CD14-positive monocyte (primary cell): ENCODE measurements at regions not wholly inside any gene's neighbourhood (a gene's known extent, or its start where the extent isn't known, plus 50 kb on each side); places are given as distances from the start of the nearest gene placed in this dataset.

Experiments used
- DNase-seq, 3 donors: peaks; one replicate each; pipeline ENCODE4 v3.0.0-alpha.2; 2011 to 2022
- H2AFZ ChIP-seq: 2 replicates; pipeline ENCODE4 v1.6.0; 2012; ENCODE audit warnings: mild to moderate bottlenecking, low read depth, low read length, inconsistent platforms; ENCODE audit not compliant: insufficient read depth, poor library complexity, severe bottlenecking
- H3K27ac ChIP-seq, 2 donors: 1 replicate in 1 of 2; 2 replicates in 1 of 2; pipeline ENCODE4 v1.5.1; 2012 to 2013; ENCODE audit warnings: low read length in 2 of 2, control low read depth in 1 of 2, inconsistent platforms in 1 of 2, low read depth in 1 of 2, mild to moderate bottlenecking in 1 of 2
- H3K27me3 ChIP-seq, 2 donors: one replicate each; pipeline versions ENCODE4 v1.6.0 to v1.6.1; 2011 to 2013; ENCODE audit warnings: low read length in 2 of 2; ENCODE audit not compliant: control insufficient read depth in 2 of 2, insufficient read depth in 2 of 2
- H3K36me3 ChIP-seq, 2 donors: replicated peaks in 1 of 2; 1 replicate in 1 of 2; 2 replicates in 1 of 2; pipeline versions ENCODE4 v1.5.1 to v1.6.1; 2012 to 2013; ENCODE audit warnings: low read length in 2 of 2, control low read depth in 1 of 2, inconsistent platforms in 1 of 2, mild to moderate bottlenecking in 1 of 2; ENCODE audit not compliant: insufficient read depth in 2 of 2, control insufficient read depth in 1 of 2
- H3K4me1 ChIP-seq, 2 donors: 1 replicate in 1 of 2; 2 replicates in 1 of 2; pipeline versions ENCODE4 v1.5.1 to v1.6.1; 2012 to 2013; ENCODE audit warnings: low read length in 2 of 2, control low read depth in 1 of 2, inconsistent platforms in 1 of 2, mild to moderate bottlenecking in 1 of 2, moderate library complexity in 1 of 2; ENCODE audit not compliant: insufficient read depth in 2 of 2, control insufficient read depth in 1 of 2
- H3K4me2 ChIP-seq: replicated peaks from 2 replicates; pipeline ENCODE3; 2012; ENCODE audit warnings: low read length, moderate library complexity, mild to moderate bottlenecking; ENCODE audit not compliant: poor library complexity, severe bottlenecking; ENCODE audit errors: extremely low read depth
- H3K4me3 ChIP-seq, 3 experiments: fragments of 200-600 bp in 1 of 3; sonication (generic) in 1 of 3; replicated peaks in 1 of 3; 1 replicate in 2 of 3; 2 replicates in 1 of 3; pipeline ENCODE4 v1.5.1; 2011 to 2013; ENCODE audit warnings: low read length in 3 of 3, mild to moderate bottlenecking in 3 of 3, control low read depth in 2 of 3, low read depth in 2 of 3, inconsistent platforms in 1 of 3, moderate library complexity in 1 of 3
- H3K79me2 ChIP-seq: 2 replicates; pipeline ENCODE4 v1.6.0; 2012; ENCODE audit warnings: mild to moderate bottlenecking, control low read depth, inconsistent platforms, low read length, moderate library complexity; ENCODE audit not compliant: insufficient read depth
- H3K9ac ChIP-seq: 2 replicates; pipeline ENCODE4 v1.6.0; 2017; ENCODE audit warnings: low read length, mild to moderate bottlenecking; ENCODE audit not compliant: insufficient read depth, poor library complexity, severe bottlenecking
- H3K9me3 ChIP-seq, 2 donors: replicated peaks in 1 of 2; 1 replicate in 1 of 2; 2 replicates in 1 of 2; pipeline versions ENCODE4 v1.5.1 to v1.6.1; 2012 to 2013; ENCODE audit warnings: low read length in 2 of 2, control low read depth in 1 of 2; ENCODE audit not compliant: control insufficient read depth in 1 of 2, insufficient read depth in 1 of 2
- H4K20me1 ChIP-seq: 2 replicates; pipeline ENCODE4 v1.6.0; 2012; ENCODE audit warnings: mild to moderate bottlenecking, low read length, control low read depth, moderate library complexity; ENCODE audit not compliant: insufficient read depth
- H3K27ac Mint-ChIP-seq, 7 donors: one replicate each; pipeline ENCODE4 v1.8.0; 2020; ENCODE audit warnings: mild to moderate bottlenecking in 7 of 7, mixed read lengths in 7 of 7, moderate library complexity in 6 of 7, inconsistent platforms in 2 of 7
- H3K27me3 Mint-ChIP-seq, 3 donors: one replicate each; pipeline ENCODE4 v1.8.0; 2021 to 2022; ENCODE audit warnings: low read depth in 3 of 3, mild to moderate bottlenecking in 3 of 3, mixed read lengths in 3 of 3, moderate library complexity in 3 of 3, inconsistent platforms in 1 of 3
- H3K36me3 Mint-ChIP-seq, 2 donors: one replicate each; pipeline ENCODE4 v1.8.0; 2020; ENCODE audit warnings: mixed read lengths in 2 of 2, inconsistent platforms in 1 of 2, mild to moderate bottlenecking in 1 of 2
- H3K4me1 Mint-ChIP-seq: one replicate; pipeline ENCODE4 v1.8.0; 2020; ENCODE audit warnings: mild to moderate bottlenecking, mixed read lengths
- H3K4me3 Mint-ChIP-seq, 2 donors: one replicate each; pipeline ENCODE4 v1.8.0; 2020; ENCODE audit warnings: mild to moderate bottlenecking in 2 of 2, mixed read lengths in 2 of 2, moderate library complexity in 1 of 2
- H3K9me3 Mint-ChIP-seq, 7 donors: one replicate each; pipeline ENCODE4 v1.8.0; 2020 to 2022; ENCODE audit warnings: mixed read lengths in 7 of 7, mild to moderate bottlenecking in 6 of 7, moderate library complexity in 6 of 7, inconsistent platforms in 2 of 7
- WGBS: methylation state at CpG from one replicate; pipeline ENCODE4 v1.1.5; 2013; ENCODE audit warnings: missing lambda C conversion rate; ENCODE audit not compliant: insufficient coverage; 5-methylcytosine and 5-hydroxymethylcytosine counted together
- intact Hi-C, 2 donors: fragments of 100-400 bp; cut with micrococcal nuclease; formaldehyde crosslinking; loops; one replicate each; pipeline versions ENCODE4 v1.15.0 to v1.15.1; 2023
- TF ChIP-seq, protein P1 (sequence below): fragments of 200-600 bp; IDR thresholded peaks from one replicate; pipeline ENCODE4 v1.8.0; 2022; ENCODE audit warnings: antibody characterized with exemption, mild to moderate bottlenecking

GRCh38 chr1:4415476-4415875 is 238.9 kb upstream of the AJAP1 start:
- no peak for DNase-seq
- Histone ChIP-seq H3K79me2 (no peaks in the 10 kb centered on the region), H3K27me3 (no peaks in the 10 kb centered on the region), H3K4me1 (no peaks in the 10 kb centered on the region), H3K4me3 (no peak overlapping the region), H4K20me1 (no peaks in the 10 kb centered on the region), H2AFZ (no peak overlapping the region), H3K36me3 (no peaks in the 10 kb centered on the region), H3K9ac (no peak overlapping the region), H3K27ac (no peak overlapping the region), H3K9me3 (peaks cover 10 to 24% of the 10 kb centered on the region in 2 donors), H3K4me2 (no peak overlapping the region)
- Mint-ChIP-seq H3K36me3 (no peaks in the 10 kb centered on the region), H3K4me3 (no peak overlapping the region), H3K27me3 (peaks cover 0 to 2% (median 0%) of the 10 kb centered on the region in 3 donors), H3K9me3 (peaks cover 5 to 35% (median 15%) of the 10 kb centered on the region in 7 donors), H3K27ac (no peak overlapping the region), H3K4me1 (no peaks in the 10 kb centered on the region)
- TF ChIP-seq, protein P1, sequence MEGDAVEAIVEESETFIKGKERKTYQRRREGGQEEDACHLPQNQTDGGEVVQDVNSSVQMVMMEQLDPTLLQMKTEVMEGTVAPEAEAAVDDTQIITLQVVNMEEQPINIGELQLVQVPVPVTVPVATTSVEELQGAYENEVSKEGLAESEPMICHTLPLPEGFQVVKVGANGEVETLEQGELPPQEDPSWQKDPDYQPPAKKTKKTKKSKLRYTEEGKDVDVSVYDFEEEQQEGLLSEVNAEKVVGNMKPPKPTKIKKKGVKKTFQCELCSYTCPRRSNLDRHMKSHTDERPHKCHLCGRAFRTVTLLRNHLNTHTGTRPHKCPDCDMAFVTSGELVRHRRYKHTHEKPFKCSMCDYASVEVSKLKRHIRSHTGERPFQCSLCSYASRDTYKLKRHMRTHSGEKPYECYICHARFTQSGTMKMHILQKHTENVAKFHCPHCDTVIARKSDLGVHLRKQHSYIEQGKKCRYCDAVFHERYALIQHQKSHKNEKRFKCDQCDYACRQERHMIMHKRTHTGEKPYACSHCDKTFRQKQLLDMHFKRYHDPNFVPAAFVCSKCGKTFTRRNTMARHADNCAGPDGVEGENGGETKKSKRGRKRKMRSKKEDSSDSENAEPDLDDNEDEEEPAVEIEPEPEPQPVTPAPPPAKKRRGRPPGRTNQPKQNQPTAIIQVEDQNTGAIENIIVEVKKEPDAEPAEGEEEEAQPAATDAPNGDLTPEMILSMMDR = no peak
- no CpG with 5 or more reads among the region's 5 CpGs for WGBS
- intact Hi-C loops = no loop called here

- TF ChIP-seq, protein P1 = no peak
- Histone ChIP-seq H3K79me2 (no peaks in the 10 kb centered on the region), H3K4me1 (no peaks in the 10 kb centered on the region), H3K27ac (no peak overlapping the region), H3K36me3 (no peaks in the 10 kb centered on the region), H3K4me3 (no peak overlapping the region), H4K20me1 (no peaks in the 10 kb centered on the region), H3K27me3 (no peaks in the 10 kb centered on the region), H2AFZ (no peak overlapping the region), H3K9ac (no peak overlapping the region), H3K4me2 (no peak overlapping the region), H3K9me3 (peaks cover 10 to 27% of the 10 kb centered on the region in 2 donors)
- H3K9me3 Mint-ChIP-seq = peaks cover 3 to 42% (median 13%) of the 10 kb centered on the region in 7 donors
- H3K36me3 Mint-ChIP-seq = no peaks in the 10 kb centered on the region
- intact Hi-C loops = no loop called here
- H3K27ac Mint-ChIP-seq = no peak overlapping the region
- WGBS = no CpG with 5 or more reads among the region's 5 CpGs
- H3K4me1 Mint-ChIP-seq = no peaks in the 10 kb centered on the region
- no peak overlapping the region for H3K4me3 Mint-ChIP-seq
- DNase-seq = no peak
- peaks cover 0 to 2% (median 0%) of the 10 kb centered on the region in 3 donors for H3K27me3 Mint-ChIP-seq
Observed at GRCh38 chr1:4416189-4416588, 238.2 kb upstream of the AJAP1 start.
